ENCODE measurements at regions not wholly inside any gene's neighbourhood (a gene's known extent, or its start where the extent isn't known, plus 50 kb on each side); places are given as distances from the start of the nearest gene placed in this dataset.

DNA sequence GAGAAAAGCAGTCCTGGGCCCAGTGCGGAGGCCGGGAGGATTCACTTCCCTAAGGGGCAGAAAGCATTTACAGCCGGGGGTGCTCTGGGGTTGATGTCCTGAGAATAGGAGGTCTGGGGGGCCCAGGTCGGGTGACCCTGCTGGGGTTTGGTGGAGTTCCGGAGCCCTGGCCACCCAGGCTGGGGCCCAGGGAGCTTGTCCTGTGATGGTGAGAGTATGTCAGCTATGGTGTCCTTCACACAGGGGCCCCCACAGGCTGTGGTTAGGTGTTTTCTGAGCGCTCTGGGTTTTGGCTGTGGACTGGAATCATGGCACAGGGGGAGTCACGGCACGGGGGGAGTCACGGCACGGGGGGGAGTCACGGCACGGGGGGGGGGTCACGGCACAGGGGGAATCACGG, 54.5 kb upstream of the TMEM18 start:
- Histone ChIP-seq H3K27ac (ENCODE audit: low read length) (no peak overlapping the region), H3K4me3 (ENCODE audit: low read depth in 2 of 2, low read length in 2 of 2) (no peak overlapping the region), H3K4me1 (ENCODE audit: control insufficient read depth, insufficient read depth, low read length) (no peaks in the 10 kb centered on the region), H3K27me3 (ENCODE audit: control insufficient read depth, insufficient read depth, low read length) (no peaks in the 10 kb centered on the region), H3K9me3 (ENCODE audit: control insufficient read depth, insufficient read depth, low read depth, low read length) (no peaks in the 10 kb centered on the region), H3K36me3 (ENCODE audit: control insufficient read depth, insufficient read depth, low read length) (no peaks in the 10 kb centered on the region)
- no TSS peak for BruUV-seq (replicated peaks)
- ChIA-PET CTCF (no interaction called here), POLR2A (interaction anchor here (0.5 kb wide), 1 partner anchor 818 kb away, joined by 5 read pairs; no protein-coding TSS in a partner anchor)
- in situ Hi-C loops (cut with HindIII; ENCODE audit: low pct_unique_long_range_greater_than_20kb, low sequenced_read_pairs) (no loop called here), intact Hi-C loops (cut with micrococcal nuclease; ENCODE audit: unreplicated experiment) (no loop called here)
- no peak for ATAC-seq
- no peak for DNase-seq (ENCODE audit: low read depth, low spot score)
- TF ChIP-seq, protein P1, sequence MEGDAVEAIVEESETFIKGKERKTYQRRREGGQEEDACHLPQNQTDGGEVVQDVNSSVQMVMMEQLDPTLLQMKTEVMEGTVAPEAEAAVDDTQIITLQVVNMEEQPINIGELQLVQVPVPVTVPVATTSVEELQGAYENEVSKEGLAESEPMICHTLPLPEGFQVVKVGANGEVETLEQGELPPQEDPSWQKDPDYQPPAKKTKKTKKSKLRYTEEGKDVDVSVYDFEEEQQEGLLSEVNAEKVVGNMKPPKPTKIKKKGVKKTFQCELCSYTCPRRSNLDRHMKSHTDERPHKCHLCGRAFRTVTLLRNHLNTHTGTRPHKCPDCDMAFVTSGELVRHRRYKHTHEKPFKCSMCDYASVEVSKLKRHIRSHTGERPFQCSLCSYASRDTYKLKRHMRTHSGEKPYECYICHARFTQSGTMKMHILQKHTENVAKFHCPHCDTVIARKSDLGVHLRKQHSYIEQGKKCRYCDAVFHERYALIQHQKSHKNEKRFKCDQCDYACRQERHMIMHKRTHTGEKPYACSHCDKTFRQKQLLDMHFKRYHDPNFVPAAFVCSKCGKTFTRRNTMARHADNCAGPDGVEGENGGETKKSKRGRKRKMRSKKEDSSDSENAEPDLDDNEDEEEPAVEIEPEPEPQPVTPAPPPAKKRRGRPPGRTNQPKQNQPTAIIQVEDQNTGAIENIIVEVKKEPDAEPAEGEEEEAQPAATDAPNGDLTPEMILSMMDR (IDR thresholded peaks at IDR 0.05), result no peak
- TF ChIP-seq, protein P2, sequence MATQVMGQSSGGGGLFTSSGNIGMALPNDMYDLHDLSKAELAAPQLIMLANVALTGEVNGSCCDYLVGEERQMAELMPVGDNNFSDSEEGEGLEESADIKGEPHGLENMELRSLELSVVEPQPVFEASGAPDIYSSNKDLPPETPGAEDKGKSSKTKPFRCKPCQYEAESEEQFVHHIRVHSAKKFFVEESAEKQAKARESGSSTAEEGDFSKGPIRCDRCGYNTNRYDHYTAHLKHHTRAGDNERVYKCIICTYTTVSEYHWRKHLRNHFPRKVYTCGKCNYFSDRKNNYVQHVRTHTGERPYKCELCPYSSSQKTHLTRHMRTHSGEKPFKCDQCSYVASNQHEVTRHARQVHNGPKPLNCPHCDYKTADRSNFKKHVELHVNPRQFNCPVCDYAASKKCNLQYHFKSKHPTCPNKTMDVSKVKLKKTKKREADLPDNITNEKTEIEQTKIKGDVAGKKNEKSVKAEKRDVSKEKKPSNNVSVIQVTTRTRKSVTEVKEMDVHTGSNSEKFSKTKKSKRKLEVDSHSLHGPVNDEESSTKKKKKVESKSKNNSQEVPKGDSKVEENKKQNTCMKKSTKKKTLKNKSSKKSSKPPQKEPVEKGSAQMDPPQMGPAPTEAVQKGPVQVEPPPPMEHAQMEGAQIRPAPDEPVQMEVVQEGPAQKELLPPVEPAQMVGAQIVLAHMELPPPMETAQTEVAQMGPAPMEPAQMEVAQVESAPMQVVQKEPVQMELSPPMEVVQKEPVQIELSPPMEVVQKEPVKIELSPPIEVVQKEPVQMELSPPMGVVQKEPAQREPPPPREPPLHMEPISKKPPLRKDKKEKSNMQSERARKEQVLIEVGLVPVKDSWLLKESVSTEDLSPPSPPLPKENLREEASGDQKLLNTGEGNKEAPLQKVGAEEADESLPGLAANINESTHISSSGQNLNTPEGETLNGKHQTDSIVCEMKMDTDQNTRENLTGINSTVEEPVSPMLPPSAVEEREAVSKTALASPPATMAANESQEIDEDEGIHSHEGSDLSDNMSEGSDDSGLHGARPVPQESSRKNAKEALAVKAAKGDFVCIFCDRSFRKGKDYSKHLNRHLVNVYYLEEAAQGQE (IDR thresholded peaks at IDR 0.05; ENCODE audit: insufficient read depth in 1 of 2, low read depth in 2 of 2, low read length in 1 of 2), result no peak
- TF ChIP-seq POLR2AphosphoS5 (IDR thresholded peaks at IDR 0.05; ENCODE audit: low read depth, low read length) (no peak), TCF7L2 (IDR thresholded peaks at IDR 0.05; ENCODE audit: low read depth, low read length) (no peak), SIN3A (IDR thresholded peaks at IDR 0.05; ENCODE audit: borderline replicate concordance, insufficient read depth, low read depth, low read length) (no peak)

DNA sequence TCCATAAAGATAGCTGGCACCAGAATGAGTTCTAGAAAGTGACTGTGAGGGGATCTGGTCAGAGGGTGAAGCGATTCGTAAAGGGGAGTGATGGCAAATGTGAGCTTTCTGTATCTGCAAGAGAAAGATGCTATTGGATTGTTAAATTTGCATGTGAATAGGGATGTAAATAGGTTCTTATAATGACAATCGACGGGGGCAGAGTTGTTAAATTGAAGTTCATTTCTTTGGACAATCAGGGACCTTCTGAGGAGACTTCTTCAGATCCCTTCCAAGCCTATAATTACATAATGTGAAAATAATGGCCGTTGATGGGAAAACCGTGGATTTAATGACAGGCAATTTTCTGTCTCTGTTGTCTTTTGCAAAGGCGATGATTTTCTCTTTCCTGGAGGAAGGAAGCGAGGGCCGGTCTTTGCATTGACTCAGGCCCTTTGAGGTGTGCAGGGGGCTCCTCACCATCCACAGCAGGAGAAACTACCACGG, 52.2 kb upstream of the TMEM18 start:
- TF ChIP-seq POLR2AphosphoS5 (IDR thresholded peaks at IDR 0.05; ENCODE audit: low read depth, low read length) (no peak), SIN3A (IDR thresholded peaks at IDR 0.05; ENCODE audit: borderline replicate concordance, insufficient read depth, low read depth, low read length) (no peak), TCF7L2 (IDR thresholded peaks at IDR 0.05; ENCODE audit: low read depth, low read length) (no peak)
- TF ChIP-seq, protein P1 (IDR thresholded peaks at IDR 0.05), result no peak
- TF ChIP-seq, protein P2 (IDR thresholded peaks at IDR 0.05; ENCODE audit: insufficient read depth in 1 of 2, low read depth in 2 of 2, low read length in 1 of 2), result no peak
- Histone ChIP-seq H3K27ac (ENCODE audit: low read length) (no peak overlapping the region), H3K4me1 (ENCODE audit: control insufficient read depth, insufficient read depth, low read length) (no peaks in the 10 kb centered on the region), H3K4me3 (ENCODE audit: low read depth in 2 of 2, low read length in 2 of 2) (no peak overlapping the region), H3K27me3 (ENCODE audit: control insufficient read depth, insufficient read depth, low read length) (no peaks in the 10 kb centered on the region), H3K36me3 (ENCODE audit: control insufficient read depth, insufficient read depth, low read length) (no peaks in the 10 kb centered on the region), H3K9me3 (ENCODE audit: control insufficient read depth, insufficient read depth, low read depth, low read length) (no peaks in the 10 kb centered on the region)
- intact Hi-C loops (cut with micrococcal nuclease; ENCODE audit: unreplicated experiment), result no loop called here
- ATAC-seq (no peak), DNase-seq (ENCODE audit: low read depth, low spot score) (no peak)
- POLR2A ChIA-PET, result interaction anchor here (0.5 kb wide), 1 partner anchor 11 kb away, joined by 10 read pairs; no protein-coding TSS in a partner anchor
- CTCF ChIA-PET, result no interaction called here
- in situ Hi-C loops (cut with HindIII; ENCODE audit: low pct_unique_long_range_greater_than_20kb, low sequenced_read_pairs), result no loop called here
- BruUV-seq (replicated peaks), result no TSS peak
